ENCODE measurements at regions not wholly inside any gene's neighbourhood (a gene's known extent, or its start where the extent isn't known, plus 50 kb on each side); places are given as distances from the start of the nearest gene placed in this dataset.
"Not testable (repeated sequence)": the region's sequence is repeated elsewhere in the genome, so short reads cannot be mapped to it uniquely, and the experiment has no call there.

DNA sequence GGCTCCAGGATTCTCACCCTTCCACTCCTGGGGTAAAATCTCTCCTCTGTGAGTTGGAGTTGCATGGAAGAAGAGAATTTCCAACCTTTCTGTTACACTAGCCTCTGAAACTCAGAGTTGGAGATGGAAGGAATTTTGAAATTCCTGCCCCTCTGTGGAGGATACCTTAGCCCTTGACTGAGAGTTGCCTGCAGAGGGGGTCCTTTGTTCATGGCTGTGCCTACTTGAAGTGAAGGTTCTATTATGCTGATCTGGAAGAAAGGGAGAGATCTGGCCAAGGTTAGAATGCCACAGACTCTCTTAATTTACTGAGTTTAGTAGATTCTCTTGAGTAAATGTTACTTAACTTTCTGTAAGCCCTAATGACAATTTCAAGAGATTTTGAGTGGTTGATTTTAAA is 626.6 kb upstream of the GYPC start:
- FAIRE-seq (no peak), DNase-seq (ENCODE audit: insufficient read length, low spot score) (no peak)
- no peak for TF ChIP-seq POLR2AphosphoS5 (IDR thresholded peaks at IDR 0.05; ENCODE audit: low read depth, low read length)
- no peak for TF ChIP-seq POU2F2 (IDR thresholded peaks at IDR 0.05; ENCODE audit: low read depth, low read length)
- no peak for TF ChIP-seq SPI1 (IDR thresholded peaks at IDR 0.05; ENCODE audit: low read depth, low read length)
- no peak for TF ChIP-seq TAF1 (IDR thresholded peaks at IDR 0.05; ENCODE audit: low read depth, low read length)
- TF ChIP-seq PAX5 (IDR thresholded peaks at IDR 0.05; ENCODE audit: insufficient read depth, low read length, severe bottlenecking) = no peak
- no peak for TF ChIP-seq POLR2A (IDR thresholded peaks at IDR 0.05; ENCODE audit: low read depth, low read length)

- DNase-seq (ENCODE audit: insufficient read length, low spot score) = no peak
- FAIRE-seq = no peak
- no peak for TF ChIP-seq PAX5 (IDR thresholded peaks at IDR 0.05; ENCODE audit: insufficient read depth, low read length, severe bottlenecking)
- peak; percentile 60 for TF ChIP-seq SPI1 (IDR thresholded peaks at IDR 0.05; ENCODE audit: low read depth, low read length)
Observed at GRCh38 chr2:126038861-126039260, 617.1 kb upstream of the GYPC start.

GRCh38 chr2:126041391-126042047 is 614.4 kb upstream of the GYPC start:
- TF ChIP-seq POLR2AphosphoS5 (IDR thresholded peaks at IDR 0.05; ENCODE audit: low read depth, low read length) (no peak), PAX5 (IDR thresholded peaks at IDR 0.05; ENCODE audit: insufficient read depth, low read length, severe bottlenecking) (no peak)
- FAIRE-seq (no peak), DNase-seq (ENCODE audit: insufficient read length, low spot score) (no peak)

GRCh38 chr2:126042089-126042488 is 613.9 kb upstream of the GYPC start:
- FAIRE-seq = no peak
- TF ChIP-seq POLR2AphosphoS5 (IDR thresholded peaks at IDR 0.05; ENCODE audit: low read depth, low read length) (no peak), POLR2A (IDR thresholded peaks at IDR 0.05; ENCODE audit: low read depth, low read length) (no peak), POU2F2 (IDR thresholded peaks at IDR 0.05; ENCODE audit: low read depth, low read length) (no peak), SPI1 (IDR thresholded peaks at IDR 0.05; ENCODE audit: low read depth, low read length) (no peak), TAF1 (IDR thresholded peaks at IDR 0.05; ENCODE audit: low read depth, low read length) (no peak), PAX5 (IDR thresholded peaks at IDR 0.05; ENCODE audit: insufficient read depth, low read length, severe bottlenecking) (no peak)
- no peak for DNase-seq (ENCODE audit: insufficient read length, low spot score)

GRCh38 chr2:126048719-126049118 is 607.2 kb upstream of the GYPC start:
- FAIRE-seq = no peak
- no peak for TF ChIP-seq POLR2A (IDR thresholded peaks at IDR 0.05; ENCODE audit: low read depth, low read length)
- no peak for TF ChIP-seq PAX5 (IDR thresholded peaks at IDR 0.05; ENCODE audit: insufficient read depth, low read length, severe bottlenecking)
- TF ChIP-seq POLR2AphosphoS5 (IDR thresholded peaks at IDR 0.05; ENCODE audit: low read depth, low read length) = no peak
- TF ChIP-seq SPI1 (IDR thresholded peaks at IDR 0.05; ENCODE audit: low read depth, low read length) = no peak
- TF ChIP-seq POU2F2 (IDR thresholded peaks at IDR 0.05; ENCODE audit: low read depth, low read length) = no peak
- TF ChIP-seq TAF1 (IDR thresholded peaks at IDR 0.05; ENCODE audit: low read depth, low read length) = no peak
- no peak for DNase-seq (ENCODE audit: insufficient read length, low spot score)

DNA sequence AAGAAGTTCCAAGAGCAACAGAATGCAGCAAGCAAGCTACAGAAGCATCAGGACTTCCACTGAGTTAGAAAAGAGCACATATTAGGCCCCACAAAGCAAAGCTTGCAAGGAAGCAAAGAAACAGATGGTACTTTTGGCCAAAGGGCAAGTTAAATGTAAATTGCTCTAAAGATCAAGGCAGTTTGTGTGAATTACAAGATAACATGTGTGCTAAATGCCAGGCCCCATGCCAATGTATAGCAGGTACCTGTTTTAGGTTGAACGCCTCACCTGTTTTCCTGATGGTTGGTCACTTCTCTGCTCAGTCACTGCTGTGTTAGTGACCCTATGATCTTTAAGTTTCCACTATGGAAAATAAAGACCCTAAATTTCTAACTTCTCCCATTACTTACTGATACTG is 606.5 kb upstream of the GYPC start:
- TF ChIP-seq SPI1 (IDR thresholded peaks at IDR 0.05; ENCODE audit: low read depth, low read length) (no peak), TAF1 (IDR thresholded peaks at IDR 0.05; ENCODE audit: low read depth, low read length) (no peak), POU2F2 (IDR thresholded peaks at IDR 0.05; ENCODE audit: low read depth, low read length) (no peak), PAX5 (IDR thresholded peaks at IDR 0.05; ENCODE audit: insufficient read depth, low read length, severe bottlenecking) (no peak), POLR2A (IDR thresholded peaks at IDR 0.05; ENCODE audit: low read depth, low read length) (no peak), POLR2AphosphoS5 (IDR thresholded peaks at IDR 0.05; ENCODE audit: low read depth, low read length) (no peak)
- DNase-seq (ENCODE audit: insufficient read length, low spot score) = no peak
- FAIRE-seq = no peak

GRCh38 chr2:126050991-126051736 is 604.8 kb upstream of the GYPC start:
- DNase-seq (ENCODE audit: insufficient read length, low spot score) (no peak), FAIRE-seq (no peak)
- TF ChIP-seq POLR2AphosphoS5 (IDR thresholded peaks at IDR 0.05; ENCODE audit: low read depth, low read length) (no peak), PAX5 (IDR thresholded peaks at IDR 0.05; ENCODE audit: insufficient read depth, low read length, severe bottlenecking) (no peak), SPI1 (IDR thresholded peaks at IDR 0.05; ENCODE audit: low read depth, low read length) (no peak), TAF1 (IDR thresholded peaks at IDR 0.05; ENCODE audit: low read depth, low read length) (no peak)

- not testable (repeated sequence) for FAIRE-seq; DNase-seq (ENCODE audit: insufficient read length, low spot score)
Observed at GRCh38 chr2:126051737-126052240, 604.2 kb upstream of the GYPC start.

- FAIRE-seq (no peak), DNase-seq (ENCODE audit: insufficient read length, low spot score) (no peak)
- no peak for TF ChIP-seq PAX5 (IDR thresholded peaks at IDR 0.05; ENCODE audit: insufficient read depth, low read length, severe bottlenecking)
- no peak for TF ChIP-seq SPI1 (IDR thresholded peaks at IDR 0.05; ENCODE audit: low read depth, low read length)
- no peak for TF ChIP-seq POU2F2 (IDR thresholded peaks at IDR 0.05; ENCODE audit: low read depth, low read length)
- TF ChIP-seq POLR2A (IDR thresholded peaks at IDR 0.05; ENCODE audit: low read depth, low read length) = no peak
- TF ChIP-seq TAF1 (IDR thresholded peaks at IDR 0.05; ENCODE audit: low read depth, low read length) = no peak
- TF ChIP-seq POLR2AphosphoS5 (IDR thresholded peaks at IDR 0.05; ENCODE audit: low read depth, low read length) = no peak
Observed at GRCh38 chr2:126059379-126059778, 596.6 kb upstream of the GYPC start.
